ENCODE measurements at regions not wholly inside any gene's neighbourhood (a gene's known extent, or its start where the extent isn't known, plus 50 kb on each side); places are given as distances from the start of the nearest gene placed in this dataset.

GRCh38 chr18:50506362-50506761, 53.5 kb upstream of the MAPK4 start:
- ATAC-seq (ENCODE audit: low read depth) (no peak), DNase-seq (ENCODE audit: low spot score) (no peak)
- Histone ChIP-seq H3K4me3 (ENCODE audit: severe bottlenecking) (no peak overlapping the region), H3K27me3 (ENCODE audit: insufficient read depth, poor library complexity, severe bottlenecking) (no peaks in the 10 kb centered on the region), H3K27ac (ENCODE audit: poor library complexity, severe bottlenecking) (no peak overlapping the region), H3K9me3 (ENCODE audit: severe bottlenecking) (no peaks in the 10 kb centered on the region), H3K4me1 (ENCODE audit: insufficient read depth, poor library complexity, severe bottlenecking) (no peaks in the 10 kb centered on the region), H3K36me3 (ENCODE audit: low read depth) (no peaks in the 10 kb centered on the region)
- TF ChIP-seq CTCF (IDR thresholded peaks at IDR 0.05; ENCODE audit: poor library complexity, severe bottlenecking): no peak

- Histone ChIP-seq H3K4me1 (ENCODE audit: insufficient read depth, poor library complexity, severe bottlenecking) (no peaks in the 10 kb centered on the region), H3K9me3 (ENCODE audit: severe bottlenecking) (no peaks in the 10 kb centered on the region), H3K27me3 (ENCODE audit: insufficient read depth, poor library complexity, severe bottlenecking) (no peaks in the 10 kb centered on the region), H3K36me3 (ENCODE audit: low read depth) (no peaks in the 10 kb centered on the region), H3K27ac (ENCODE audit: poor library complexity, severe bottlenecking) (no peak overlapping the region), H3K4me3 (ENCODE audit: severe bottlenecking) (no peak overlapping the region)
- TF ChIP-seq CTCF (IDR thresholded peaks at IDR 0.05; ENCODE audit: poor library complexity, severe bottlenecking): peak; percentile 88
- ATAC-seq (ENCODE audit: low read depth) (peak; percentile 79), DNase-seq (ENCODE audit: low spot score) (no peak)
Observed at GRCh38 chr18:50507120-50507590, 52.7 kb upstream of the MAPK4 start.

- Histone ChIP-seq H3K27ac (ENCODE audit: poor library complexity, severe bottlenecking) (no peak overlapping the region), H3K27me3 (ENCODE audit: insufficient read depth, poor library complexity, severe bottlenecking) (no peaks in the 10 kb centered on the region), H3K36me3 (ENCODE audit: low read depth) (no peaks in the 10 kb centered on the region), H3K4me1 (ENCODE audit: insufficient read depth, poor library complexity, severe bottlenecking) (no peaks in the 10 kb centered on the region), H3K9me3 (ENCODE audit: severe bottlenecking) (no peaks in the 10 kb centered on the region), H3K4me3 (ENCODE audit: severe bottlenecking) (no peak overlapping the region)
- no peak for ATAC-seq (ENCODE audit: low read depth)
- no peak for TF ChIP-seq CTCF (IDR thresholded peaks at IDR 0.05; ENCODE audit: poor library complexity, severe bottlenecking)
- DNase-seq (ENCODE audit: low spot score): no peak
Observed at GRCh38 chr18:50508228-50508627, 51.7 kb upstream of the MAPK4 start.

- no peak overlapping the region for H3K27ac ChIP-seq (ENCODE audit: poor library complexity, severe bottlenecking)
- DNase-seq (ENCODE audit: low spot score) (no peak), ATAC-seq (ENCODE audit: low read depth) (no peak)
- TF ChIP-seq CTCF (IDR thresholded peaks at IDR 0.05; ENCODE audit: poor library complexity, severe bottlenecking): no peak
- H3K9me3 ChIP-seq (ENCODE audit: severe bottlenecking): no peaks in the 10 kb centered on the region
- H3K36me3 ChIP-seq (ENCODE audit: low read depth): no peaks in the 10 kb centered on the region
- no peaks in the 10 kb centered on the region for H3K27me3 ChIP-seq (ENCODE audit: insufficient read depth, poor library complexity, severe bottlenecking)
- H3K4me1 ChIP-seq (ENCODE audit: insufficient read depth, poor library complexity, severe bottlenecking): no peaks in the 10 kb centered on the region
- H3K4me3 ChIP-seq (ENCODE audit: severe bottlenecking): no peak overlapping the region
Observed at GRCh38 chr18:50509012-50509411, 50.9 kb upstream of the MAPK4 start.

Measured in RWPE2 (cell line).